ENCODE measurements at regions not wholly inside any gene's neighbourhood (a gene's known extent, or its start where the extent isn't known, plus 50 kb on each side); places are given as distances from the start of the nearest gene placed in this dataset.

DNA sequence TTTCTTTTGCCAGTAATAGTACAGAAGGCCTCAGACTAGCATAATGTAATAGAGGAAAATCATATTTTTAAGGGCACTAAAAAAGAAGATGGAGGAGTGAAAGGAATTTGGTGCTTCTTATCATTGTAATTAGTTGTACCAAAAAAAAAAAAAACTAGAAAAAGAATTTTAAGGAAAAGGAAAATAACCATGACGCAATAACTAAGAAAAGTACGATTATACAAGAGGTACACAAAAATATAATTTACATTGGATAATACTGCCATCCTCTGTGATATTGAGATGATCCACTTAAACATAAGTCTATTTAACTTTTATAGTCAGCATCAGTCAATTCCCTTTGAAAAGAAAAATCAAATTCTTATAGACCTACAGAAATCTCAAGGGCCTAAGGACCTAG lies 146.7 kb upstream of the IRX5 start:
- TF ChIP-seq YY1 (IDR thresholded peaks at IDR 0.05; ENCODE audit: insufficient read depth, insufficient read length): no peak
- no peak for TF ChIP-seq ZNF274 (IDR thresholded peaks at IDR 0.05; ENCODE audit: low read depth, low read length)

Measured in NT2/D1 (cell line).